DMS153 (cell line): ENCODE measurements at regions not wholly inside any gene's neighbourhood (a gene's known extent, or its start where the extent isn't known, plus 50 kb on each side); places are given as distances from the start of the nearest gene placed in this dataset.
"Not testable (repeated sequence)": the region's sequence is repeated elsewhere in the genome, so short reads cannot be mapped to it uniquely, and the experiment has no call there.

ENCODE experiments used
- DNase-seq: peaks from one replicate; lab custom pipeline; 2025; lab: John Stamatoyannopoulos, UW

- DNase-seq, result not testable (repeated sequence)
Observed at GRCh38 chr4:154907345-154908045, 126.4 kb downstream of the RBM46 start.

- DNase-seq, result no peak
Observed at GRCh38 chr4:154908168-154908567, 127.1 kb downstream of the RBM46 start.

GRCh38 chr4:154911097-154911496 lies 130.0 kb downstream of the RBM46 start:
- DNase-seq, result no peak

- no peak for DNase-seq
Observed at GRCh38 chr4:154911608-154912098, 130.6 kb downstream of the RBM46 start.

- no peak for DNase-seq
Observed at GRCh38 chr4:154916068-154916467, 135.0 kb downstream of the RBM46 start.

- no peak for DNase-seq
Observed at GRCh38 chr4:154927126-154927680, 146.1 kb downstream of the RBM46 start.

GRCh38 chr4:154928640-154929257 lies 147.7 kb downstream of the RBM46 start:
- DNase-seq, result no peak

GRCh38 chr4:154936873-154937272 lies 155.8 kb downstream of the RBM46 start:
- DNase-seq, result no peak

GRCh38 chr4:154939851-154940250 lies 158.8 kb downstream of the RBM46 start:
- DNase-seq, result no peak

- DNase-seq, result no peak
Observed at GRCh38 chr4:154942176-154942575, 161.1 kb downstream of the RBM46 start.

GRCh38 chr4:154944996-154945395 lies 163.9 kb downstream of the RBM46 start:
- DNase-seq, result no peak

GRCh38 chr4:154946113-154946512 lies 165.0 kb downstream of the RBM46 start:
- no peak for DNase-seq

- DNase-seq, result no peak
Observed at GRCh38 chr4:154953691-154954090, 172.6 kb downstream of the RBM46 start.

- no peak for DNase-seq
Observed at GRCh38 chr4:154954117-154954516, 173.0 kb downstream of the RBM46 start.

GRCh38 chr4:154958121-154958520 lies 177.0 kb downstream of the RBM46 start:
- no peak for DNase-seq

GRCh38 chr4:154958621-154959358 lies 177.7 kb downstream of the RBM46 start:
- no peak for DNase-seq

- no peak for DNase-seq
Observed at GRCh38 chr4:154959756-154960155, 178.7 kb downstream of the RBM46 start.

- no peak for DNase-seq
Observed at GRCh38 chr4:154960476-154960875, 179.4 kb downstream of the RBM46 start.

GRCh38 chr4:154961263-154961662 lies 180.2 kb downstream of the RBM46 start:
- DNase-seq, result no peak

- DNase-seq, result no peak
Observed at GRCh38 chr4:154973244-154974035, 192.4 kb downstream of the RBM46 start.

GRCh38 chr4:154977228-154977627 lies 196.2 kb downstream of the RBM46 start:
- no peak for DNase-seq
